HS-5 (cell line): ENCODE measurements at regions not wholly inside any gene's neighbourhood (a gene's known extent, or its start where the extent isn't known, plus 50 kb on each side); places are given as distances from the start of the nearest gene placed in this dataset.
"Not testable (repeated sequence)": the region's sequence is repeated elsewhere in the genome, so short reads cannot be mapped to it uniquely, and the experiment has no call there.

Experiments used
- DNase-seq: peaks from one replicate; pipeline ENCODE4 v3.0.0-alpha.2; 2012; ENCODE audit warnings: low read depth

GRCh38 chr19:28359431-28360414, 853.2 kb downstream of the UQCRFS1 start:
- DNase-seq, result no peak

- DNase-seq, result no peak
Measured at GRCh38 chr19:28358633-28359032, 854.3 kb downstream of the UQCRFS1 start.

GRCh38 chr19:28351761-28352160, 861.2 kb downstream of the UQCRFS1 start:
- no peak for DNase-seq

GRCh38 chr19:28351321-28351720, 861.6 kb downstream of the UQCRFS1 start:
- DNase-seq, result not testable (repeated sequence)

GRCh38 chr19:28350673-28351072, 862.3 kb downstream of the UQCRFS1 start:
- no peak for DNase-seq

- DNase-seq, result no peak
Measured at GRCh38 chr19:28350037-28350436, 862.9 kb downstream of the UQCRFS1 start.

- DNase-seq, result no peak
Measured at GRCh38 chr19:28349604-28350003, 863.3 kb downstream of the UQCRFS1 start.

- no peak for DNase-seq
Measured at GRCh38 chr19:28345811-28346210, 867.1 kb downstream of the UQCRFS1 start.

GRCh38 chr19:28341810-28342350, 871.1 kb downstream of the UQCRFS1 start:
- DNase-seq, result no peak

- no peak for DNase-seq
Measured at GRCh38 chr19:28334419-28334818, 878.5 kb downstream of the UQCRFS1 start.

GRCh38 chr19:28333909-28334308, 879.0 kb downstream of the UQCRFS1 start:
- no peak for DNase-seq

GRCh38 chr19:28332886-28333285, 880.1 kb downstream of the UQCRFS1 start:
- DNase-seq, result no peak

GRCh38 chr19:28332351-28332750, 880.6 kb downstream of the UQCRFS1 start:
- no peak for DNase-seq

GRCh38 chr19:28331596-28331995, 881.4 kb downstream of the UQCRFS1 start:
- DNase-seq, result no peak

GRCh38 chr19:28330831-28331230, 882.1 kb downstream of the UQCRFS1 start:
- no peak for DNase-seq

- no peak for DNase-seq
Measured at GRCh38 chr19:28329429-28329828, 883.5 kb downstream of the UQCRFS1 start.

GRCh38 chr19:28327905-28328304, 885.0 kb downstream of the UQCRFS1 start:
- no peak for DNase-seq

- no peak for DNase-seq
Measured at GRCh38 chr19:28326746-28327145, 886.2 kb downstream of the UQCRFS1 start.

GRCh38 chr19:28324275-28325060, 888.5 kb downstream of the UQCRFS1 start:
- DNase-seq, result no peak

GRCh38 chr19:28322945-28323344, 890.0 kb downstream of the UQCRFS1 start:
- no peak for DNase-seq

- no peak for DNase-seq
Measured at GRCh38 chr19:28322491-28322890, 890.5 kb downstream of the UQCRFS1 start.

- DNase-seq, result no peak
Measured at GRCh38 chr19:28319918-28320317, 893.0 kb downstream of the UQCRFS1 start.

- no peak for DNase-seq
Measured at GRCh38 chr19:28319227-28319626, 893.7 kb downstream of the UQCRFS1 start.
